NCI-H1694 (cell line): ENCODE measurements at regions not wholly inside any gene's neighbourhood (a gene's known extent, or its start where the extent isn't known, plus 50 kb on each side); places are given as distances from the start of the nearest gene placed in this dataset.

Source experiments
- DNase-seq: peaks from one replicate; lab custom pipeline; 2025; lab: John Stamatoyannopoulos, UW

GRCh38 chr6:21965016-21965415, 331.8 kb downstream of the PRL start:
- DNase-seq = no peak

- no peak for DNase-seq
Observed at GRCh38 chr6:21965953-21966539, 330.8 kb downstream of the PRL start.

- no peak for DNase-seq
Observed at GRCh38 chr6:21967056-21967974, 329.5 kb downstream of the PRL start.

GRCh38 chr6:21968411-21968810, 328.4 kb downstream of the PRL start:
- no peak for DNase-seq

GRCh38 chr6:21969192-21969591, 327.6 kb downstream of the PRL start:
- no peak for DNase-seq

GRCh38 chr6:21970569-21971300, 326.1 kb downstream of the PRL start:
- DNase-seq = no peak

GRCh38 chr6:21971541-21971940, 325.3 kb downstream of the PRL start:
- DNase-seq = no peak

- no peak for DNase-seq
Observed at GRCh38 chr6:21972516-21972915, 324.3 kb downstream of the PRL start.

- no peak for DNase-seq
Observed at GRCh38 chr6:21977346-21977745, 319.5 kb downstream of the PRL start.

- DNase-seq = no peak
Observed at GRCh38 chr6:21981235-21981833, 315.5 kb downstream of the PRL start.

- DNase-seq = no peak
Observed at GRCh38 chr6:21984135-21984534, 312.7 kb downstream of the PRL start.

- no peak for DNase-seq
Observed at GRCh38 chr6:21984561-21984960, 312.3 kb downstream of the PRL start.

- no peak for DNase-seq
Observed at GRCh38 chr6:21985904-21986303, 310.9 kb downstream of the PRL start.

- DNase-seq = no peak
Observed at GRCh38 chr6:21986703-21987102, 310.1 kb downstream of the PRL start.

GRCh38 chr6:21987501-21987957, 309.3 kb downstream of the PRL start:
- DNase-seq = no peak

- DNase-seq = no peak
Observed at GRCh38 chr6:21990577-21990976, 306.3 kb downstream of the PRL start.

GRCh38 chr6:21992178-21992967, 304.5 kb downstream of the PRL start:
- no peak for DNase-seq

GRCh38 chr6:21993841-21994240, 303.0 kb downstream of the PRL start:
- DNase-seq = no peak

GRCh38 chr6:21994821-21995220, 302.0 kb downstream of the PRL start:
- DNase-seq = no peak

- no peak for DNase-seq
Observed at GRCh38 chr6:21995318-21995717, 301.5 kb downstream of the PRL start.

GRCh38 chr6:21996425-21997118, 300.3 kb downstream of the PRL start:
- no peak for DNase-seq
